ENCODE measurements at regions not wholly inside any gene's neighbourhood (a gene's known extent, or its start where the extent isn't known, plus 50 kb on each side); places are given as distances from the start of the nearest gene placed in this dataset.

GRCh38 chr5:67308988-67309688 is 112.5 kb upstream of the CD180 start:
- TF ChIP-seq, protein P1, sequence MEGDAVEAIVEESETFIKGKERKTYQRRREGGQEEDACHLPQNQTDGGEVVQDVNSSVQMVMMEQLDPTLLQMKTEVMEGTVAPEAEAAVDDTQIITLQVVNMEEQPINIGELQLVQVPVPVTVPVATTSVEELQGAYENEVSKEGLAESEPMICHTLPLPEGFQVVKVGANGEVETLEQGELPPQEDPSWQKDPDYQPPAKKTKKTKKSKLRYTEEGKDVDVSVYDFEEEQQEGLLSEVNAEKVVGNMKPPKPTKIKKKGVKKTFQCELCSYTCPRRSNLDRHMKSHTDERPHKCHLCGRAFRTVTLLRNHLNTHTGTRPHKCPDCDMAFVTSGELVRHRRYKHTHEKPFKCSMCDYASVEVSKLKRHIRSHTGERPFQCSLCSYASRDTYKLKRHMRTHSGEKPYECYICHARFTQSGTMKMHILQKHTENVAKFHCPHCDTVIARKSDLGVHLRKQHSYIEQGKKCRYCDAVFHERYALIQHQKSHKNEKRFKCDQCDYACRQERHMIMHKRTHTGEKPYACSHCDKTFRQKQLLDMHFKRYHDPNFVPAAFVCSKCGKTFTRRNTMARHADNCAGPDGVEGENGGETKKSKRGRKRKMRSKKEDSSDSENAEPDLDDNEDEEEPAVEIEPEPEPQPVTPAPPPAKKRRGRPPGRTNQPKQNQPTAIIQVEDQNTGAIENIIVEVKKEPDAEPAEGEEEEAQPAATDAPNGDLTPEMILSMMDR (IDR thresholded peaks at IDR 0.05) = no peak
- TF ChIP-seq STAT6 (CRISPR knock-in tag; conservative IDR thresholded peaks at IDR 0.05; ENCODE audit: low read depth) (no peak), SMAD3 (CRISPR knock-in tag; IDR thresholded peaks at IDR 0.05; ENCODE audit: borderline replicate concordance) (no peak)

Data from WTC11 (cell line).